Ishikawa (cell line): ENCODE measurements at regions not wholly inside any gene's neighbourhood (a gene's known extent, or its start where the extent isn't known, plus 50 kb on each side); places are given as distances from the start of the nearest gene placed in this dataset.

ENCODE experiments used
- YY1 ChIP-seq: IDR thresholded peaks from 2 replicates; pipeline ENCODE4 v1.6.1; 2012; ENCODE audit warnings: low read depth
- TF ChIP-seq, protein P1 (sequence below): IDR thresholded peaks from 2 replicates; pipeline ENCODE4 v1.6.1; 2012; ENCODE audit warnings: low read depth, mild to moderate bottlenecking
- TF ChIP-seq, protein P2 (sequence below): IDR thresholded peaks from 2 replicates; pipeline ENCODE4 v1.6.1; 2012

DNA sequence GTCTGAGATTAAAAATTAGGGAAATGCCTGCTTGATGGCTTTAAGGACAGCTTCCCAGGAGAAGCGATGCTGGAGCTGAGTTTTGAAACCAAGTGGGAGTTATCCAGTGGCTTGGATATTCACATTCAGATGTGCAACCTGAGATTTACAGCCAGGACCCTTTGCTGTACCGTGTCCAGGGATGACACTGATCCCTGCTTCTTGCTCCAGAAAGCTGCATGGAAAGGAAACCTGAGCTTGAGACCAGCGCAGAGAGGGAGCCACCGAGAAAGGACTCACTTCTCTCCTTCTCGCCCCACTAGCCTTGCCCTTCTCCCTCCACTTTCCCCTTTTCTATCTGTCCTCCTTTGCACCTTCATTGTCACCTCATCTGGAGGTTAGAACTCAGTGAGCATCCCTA lies 254.5 kb upstream of the PPARGC1A start:
- TF ChIP-seq, protein P1, sequence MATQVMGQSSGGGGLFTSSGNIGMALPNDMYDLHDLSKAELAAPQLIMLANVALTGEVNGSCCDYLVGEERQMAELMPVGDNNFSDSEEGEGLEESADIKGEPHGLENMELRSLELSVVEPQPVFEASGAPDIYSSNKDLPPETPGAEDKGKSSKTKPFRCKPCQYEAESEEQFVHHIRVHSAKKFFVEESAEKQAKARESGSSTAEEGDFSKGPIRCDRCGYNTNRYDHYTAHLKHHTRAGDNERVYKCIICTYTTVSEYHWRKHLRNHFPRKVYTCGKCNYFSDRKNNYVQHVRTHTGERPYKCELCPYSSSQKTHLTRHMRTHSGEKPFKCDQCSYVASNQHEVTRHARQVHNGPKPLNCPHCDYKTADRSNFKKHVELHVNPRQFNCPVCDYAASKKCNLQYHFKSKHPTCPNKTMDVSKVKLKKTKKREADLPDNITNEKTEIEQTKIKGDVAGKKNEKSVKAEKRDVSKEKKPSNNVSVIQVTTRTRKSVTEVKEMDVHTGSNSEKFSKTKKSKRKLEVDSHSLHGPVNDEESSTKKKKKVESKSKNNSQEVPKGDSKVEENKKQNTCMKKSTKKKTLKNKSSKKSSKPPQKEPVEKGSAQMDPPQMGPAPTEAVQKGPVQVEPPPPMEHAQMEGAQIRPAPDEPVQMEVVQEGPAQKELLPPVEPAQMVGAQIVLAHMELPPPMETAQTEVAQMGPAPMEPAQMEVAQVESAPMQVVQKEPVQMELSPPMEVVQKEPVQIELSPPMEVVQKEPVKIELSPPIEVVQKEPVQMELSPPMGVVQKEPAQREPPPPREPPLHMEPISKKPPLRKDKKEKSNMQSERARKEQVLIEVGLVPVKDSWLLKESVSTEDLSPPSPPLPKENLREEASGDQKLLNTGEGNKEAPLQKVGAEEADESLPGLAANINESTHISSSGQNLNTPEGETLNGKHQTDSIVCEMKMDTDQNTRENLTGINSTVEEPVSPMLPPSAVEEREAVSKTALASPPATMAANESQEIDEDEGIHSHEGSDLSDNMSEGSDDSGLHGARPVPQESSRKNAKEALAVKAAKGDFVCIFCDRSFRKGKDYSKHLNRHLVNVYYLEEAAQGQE, result no peak
- TF ChIP-seq, protein P2, sequence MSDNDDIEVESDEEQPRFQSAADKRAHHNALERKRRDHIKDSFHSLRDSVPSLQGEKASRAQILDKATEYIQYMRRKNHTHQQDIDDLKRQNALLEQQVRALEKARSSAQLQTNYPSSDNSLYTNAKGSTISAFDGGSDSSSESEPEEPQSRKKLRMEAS, result no peak
- TF ChIP-seq YY1, result no peak
